Hepatocyte (in vitro differentiated cells): ENCODE measurements at regions not wholly inside any gene's neighbourhood (a gene's known extent, or its start where the extent isn't known, plus 50 kb on each side); places are given as distances from the start of the nearest gene placed in this dataset.

Source experiments
- CTCF ChIP-seq: fragments of 200-600 bp; sonication (generic); IDR thresholded peaks from 2 replicates; pipeline ENCODE4 v1.5.1; 2016; ENCODE audit warnings: antibody characterized with exemption, mild to moderate bottlenecking; ENCODE audit not compliant: poor library complexity
- EZH2 ChIP-seq: fragments of 200-600 bp; sonication (generic); IDR thresholded peaks from 2 replicates; pipeline ENCODE4 v1.6.1; 2016; ENCODE audit warnings: antibody characterized with exemption, mild to moderate bottlenecking, borderline replicate concordance
- EZH2phosphoT487 ChIP-seq: fragments of 200-600 bp; sonication (generic); IDR thresholded peaks from one replicate; pipeline ENCODE4 v1.6.1; 2018; ENCODE audit warnings: antibody characterized with exemption, mild to moderate bottlenecking, low read depth, moderate library complexity; ENCODE audit not compliant: unreplicated experiment, severe bottlenecking

- TF ChIP-seq CTCF, result no peak
- TF ChIP-seq EZH2, result no peak
- no peak for TF ChIP-seq EZH2phosphoT487
Observed at GRCh38 chr2:77649856-77650255, 127.7 kb upstream of the LRRTM4 start.
